Activated CD4-positive, alpha-beta T cell treated with anti-CD3 and anti-CD28 coated beads, Interleukin-2, amount 50 U/mL, for 16 hours (primary cell): ENCODE measurements at regions not wholly inside any gene's neighbourhood (a gene's known extent, or its start where the extent isn't known, plus 50 kb on each side); places are given as distances from the start of the nearest gene placed in this dataset.

Source experiments
- DNase-seq: peaks from one replicate; pipeline ENCODE4 v3.0.0-alpha.2; 2020

DNA sequence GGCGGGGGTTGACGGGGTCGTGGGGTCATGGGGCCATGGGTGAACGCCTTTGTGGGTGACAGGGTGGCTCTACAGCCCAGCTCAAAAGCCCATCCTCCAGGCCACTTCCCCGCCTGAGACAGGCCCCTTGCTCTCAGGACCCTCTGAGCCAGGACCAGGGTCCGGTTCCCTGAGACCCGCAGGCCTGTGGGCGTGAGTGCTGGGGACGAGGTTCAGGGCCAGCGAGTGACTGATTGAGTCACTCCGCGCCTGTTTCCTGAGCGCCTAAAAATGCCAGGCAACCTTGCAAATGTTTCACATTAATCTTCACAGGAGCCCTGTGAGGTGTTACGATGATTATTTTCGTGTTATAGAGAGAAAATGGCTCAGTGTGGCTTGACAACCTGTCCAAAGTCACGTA, 97.8 kb downstream of the ZNF674 start:
- no peak for DNase-seq

DNA sequence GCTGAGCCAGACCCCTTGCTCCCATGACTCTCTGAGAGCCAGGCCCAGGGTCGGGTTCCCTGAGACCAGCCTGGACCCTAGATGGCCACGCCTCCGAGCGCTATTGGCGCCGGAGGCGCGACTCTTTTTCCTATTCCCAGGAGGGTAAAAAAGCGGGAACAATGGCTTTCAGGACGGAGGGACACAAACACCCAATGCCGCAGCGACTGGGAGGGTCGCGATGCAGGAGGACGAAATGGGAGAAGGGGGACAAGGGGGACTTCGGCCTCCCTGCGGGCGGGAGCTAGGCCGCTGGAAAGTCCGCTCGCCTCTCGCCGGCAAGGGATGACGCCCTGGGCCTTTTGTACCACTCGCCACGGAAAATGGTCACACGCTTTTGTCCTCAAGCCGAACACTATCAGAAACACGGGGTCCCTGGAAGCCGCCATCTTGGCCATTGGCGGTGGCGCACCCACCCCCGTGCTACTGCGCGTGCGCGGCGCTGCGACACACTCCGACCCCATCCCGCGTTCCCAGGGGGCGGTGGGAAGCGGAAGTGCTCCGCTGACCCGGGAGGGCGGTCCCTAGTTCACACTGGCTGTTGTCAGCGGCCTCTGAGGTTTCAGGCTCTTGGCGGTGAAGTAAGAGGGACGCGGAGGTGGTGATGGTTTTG, 98.4 kb downstream of the ZNF674 start:
- DNase-seq, result peak; percentile 88

DNA sequence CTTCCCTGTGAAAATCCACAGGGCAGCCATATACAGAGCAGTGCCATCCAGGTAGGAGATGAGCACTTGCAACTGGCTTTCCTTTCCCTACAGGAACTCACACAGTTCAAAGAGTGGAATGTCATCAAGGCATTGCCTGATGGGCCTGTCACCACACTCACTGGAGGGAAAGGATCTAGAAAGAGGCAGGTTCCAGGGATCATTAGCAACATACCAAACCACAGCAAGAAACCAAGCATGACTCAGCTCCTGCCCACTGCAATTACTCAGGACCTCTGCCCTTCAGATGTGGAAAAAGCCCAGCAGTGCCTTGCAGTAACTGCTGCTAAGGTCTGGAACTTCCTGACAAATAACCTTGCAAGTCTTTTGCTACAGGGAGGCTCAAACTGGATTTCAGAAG, 101.2 kb downstream of the ZNF674 start:
- DNase-seq, result peak; percentile 4

DNA sequence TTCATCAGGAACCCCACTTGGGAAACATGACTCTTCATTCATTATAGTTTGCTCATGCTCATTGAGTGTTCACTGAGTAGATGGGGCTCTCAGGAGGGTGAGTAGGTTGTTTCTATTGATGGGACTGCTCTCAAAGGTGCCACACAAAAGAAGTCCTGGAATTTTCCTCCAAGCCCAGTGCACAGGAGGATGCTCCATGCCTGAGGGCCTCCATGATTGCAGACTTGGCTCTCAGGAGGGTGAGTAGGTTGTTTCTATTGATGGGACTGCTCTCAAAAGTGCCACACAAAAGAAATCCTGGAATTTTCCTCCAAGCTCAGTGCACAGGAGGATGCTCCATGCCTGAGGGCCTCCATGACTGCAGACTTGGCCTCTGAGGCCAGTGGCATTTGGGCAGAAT, 108.5 kb downstream of the ZNF674 start:
- no peak for DNase-seq

DNA sequence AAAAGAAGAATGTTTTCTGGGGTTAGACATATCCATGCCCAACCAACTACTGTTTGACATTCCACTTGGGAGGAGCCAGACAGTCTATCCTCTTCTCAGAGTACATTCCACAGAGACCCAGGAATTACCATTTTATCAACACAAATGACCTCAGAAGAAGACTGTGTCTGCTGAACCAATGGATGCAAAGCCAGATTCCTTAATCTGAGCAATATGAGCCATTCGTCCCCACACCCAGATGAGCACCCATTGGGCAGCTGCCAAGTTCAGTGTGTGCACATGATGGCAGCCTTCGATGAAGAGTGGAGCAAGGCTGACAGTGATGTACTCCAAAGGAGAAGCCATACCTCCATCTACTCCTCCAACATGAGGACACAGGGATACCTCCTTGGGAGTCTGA, 111.3 kb downstream of the ZNF674 start:
- DNase-seq, result no peak

DNA sequence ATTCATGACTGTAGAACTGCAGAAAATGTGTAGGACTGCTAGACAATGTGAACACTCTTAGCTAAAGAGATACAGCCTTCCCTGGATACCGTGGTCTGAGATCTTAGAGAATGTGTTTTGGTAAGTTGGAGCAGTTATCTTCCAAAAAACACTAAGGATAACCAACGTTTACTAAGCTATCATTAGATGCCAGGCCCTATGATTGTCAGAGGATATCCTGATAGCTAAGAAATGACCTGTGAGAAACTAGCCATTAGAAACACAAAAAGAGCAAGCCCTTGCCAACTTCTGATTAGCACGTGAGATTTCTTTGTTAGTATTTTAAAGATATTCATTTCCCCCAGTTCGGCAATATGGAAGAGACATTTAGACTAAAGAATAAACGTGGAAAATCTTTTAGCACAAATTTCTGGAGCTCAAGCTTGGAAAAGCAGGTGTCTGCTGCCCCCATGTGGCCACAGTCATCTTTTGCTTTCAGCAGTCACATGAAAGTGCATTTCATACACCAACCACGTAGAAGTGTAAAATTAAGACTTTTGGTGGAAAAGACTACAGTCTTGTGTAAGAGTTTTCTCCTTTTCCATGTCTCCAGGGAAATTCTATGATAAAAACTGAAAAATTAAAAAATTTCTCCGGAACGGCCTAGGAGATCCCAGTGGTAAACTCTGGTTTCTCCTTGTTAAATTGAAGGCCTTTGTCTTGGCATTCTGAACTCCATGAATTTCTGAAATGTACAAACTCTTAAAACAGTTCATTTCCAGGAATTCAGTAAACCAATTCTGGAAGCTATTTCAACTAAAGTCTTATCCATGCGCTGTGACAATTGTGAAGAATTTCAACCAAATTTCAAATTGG, 136.4 kb downstream of the ZNF674 start:
- peak; percentile 57 for DNase-seq

DNA sequence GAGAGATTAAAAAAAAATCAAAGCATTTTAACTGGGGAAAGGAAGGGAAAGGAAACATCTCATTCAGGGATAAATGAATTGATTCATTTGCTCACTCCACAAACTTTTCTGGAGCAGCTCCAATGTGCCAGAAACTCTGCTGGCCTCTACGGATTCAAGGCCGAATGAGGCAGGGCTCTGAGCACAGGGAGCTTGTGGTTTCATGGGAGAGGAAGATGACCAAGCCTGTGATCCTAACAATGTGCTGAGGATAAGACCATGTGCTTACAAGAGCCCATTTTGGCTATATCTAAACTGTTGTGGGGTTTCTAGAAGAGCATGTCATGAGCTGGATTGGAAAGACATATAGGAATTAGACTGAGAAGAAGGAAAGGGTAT, 137.5 kb downstream of the ZNF674 start:
- no peak for DNase-seq

DNA sequence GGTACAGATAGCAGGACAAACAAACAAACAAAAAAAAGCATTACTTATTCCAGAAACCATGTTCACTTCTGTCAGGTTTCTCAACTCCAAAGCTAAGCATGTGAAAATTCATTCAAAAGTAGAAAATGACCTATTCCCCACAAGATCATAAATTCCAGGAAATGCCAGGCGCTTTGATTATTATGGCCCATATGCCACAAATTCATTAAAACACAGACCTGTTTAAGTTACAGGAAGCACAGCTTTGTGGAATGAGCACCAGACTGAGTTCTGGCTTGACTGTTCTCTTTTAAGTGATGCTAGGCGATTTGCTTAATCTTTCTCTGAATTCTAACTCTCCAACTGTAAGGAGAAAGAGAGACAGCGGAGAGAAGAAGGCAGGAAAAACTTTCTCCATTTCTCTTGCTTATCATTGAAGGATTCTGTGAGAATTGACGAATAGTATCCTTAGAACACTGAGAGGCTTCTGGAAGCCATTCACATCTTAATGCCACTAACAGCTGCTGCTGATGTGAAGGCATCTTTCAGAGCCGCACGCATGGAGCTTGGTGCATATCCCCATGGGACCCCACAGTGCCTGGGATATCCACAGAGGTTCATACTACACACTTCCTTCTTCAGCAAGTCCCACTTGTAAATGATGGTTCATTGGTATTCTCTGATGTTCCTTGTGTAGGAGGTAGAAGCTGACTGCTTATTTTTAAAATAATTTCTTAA, 138.0 kb downstream of the ZNF674 start:
- no peak for DNase-seq

DNA sequence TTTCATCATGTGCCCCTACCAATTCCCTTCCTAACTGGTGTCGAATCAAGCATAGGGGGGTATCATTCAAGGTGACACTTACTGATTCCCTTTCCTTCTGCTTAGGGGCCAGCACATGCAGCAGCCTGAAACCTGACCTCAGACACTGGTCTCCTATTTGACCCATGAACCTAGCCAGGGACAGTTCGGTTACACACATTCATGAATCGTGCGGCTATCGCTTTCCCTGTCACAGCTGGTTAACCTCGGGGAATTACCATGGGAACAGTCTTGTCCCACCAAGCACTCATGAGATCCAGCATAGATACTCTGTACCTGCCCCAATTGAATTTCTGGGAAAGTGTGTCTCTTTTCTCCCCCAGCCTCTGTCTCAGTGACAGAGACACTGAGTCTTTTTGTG, 140.4 kb downstream of the ZNF674 start:
- DNase-seq, result no peak

DNA sequence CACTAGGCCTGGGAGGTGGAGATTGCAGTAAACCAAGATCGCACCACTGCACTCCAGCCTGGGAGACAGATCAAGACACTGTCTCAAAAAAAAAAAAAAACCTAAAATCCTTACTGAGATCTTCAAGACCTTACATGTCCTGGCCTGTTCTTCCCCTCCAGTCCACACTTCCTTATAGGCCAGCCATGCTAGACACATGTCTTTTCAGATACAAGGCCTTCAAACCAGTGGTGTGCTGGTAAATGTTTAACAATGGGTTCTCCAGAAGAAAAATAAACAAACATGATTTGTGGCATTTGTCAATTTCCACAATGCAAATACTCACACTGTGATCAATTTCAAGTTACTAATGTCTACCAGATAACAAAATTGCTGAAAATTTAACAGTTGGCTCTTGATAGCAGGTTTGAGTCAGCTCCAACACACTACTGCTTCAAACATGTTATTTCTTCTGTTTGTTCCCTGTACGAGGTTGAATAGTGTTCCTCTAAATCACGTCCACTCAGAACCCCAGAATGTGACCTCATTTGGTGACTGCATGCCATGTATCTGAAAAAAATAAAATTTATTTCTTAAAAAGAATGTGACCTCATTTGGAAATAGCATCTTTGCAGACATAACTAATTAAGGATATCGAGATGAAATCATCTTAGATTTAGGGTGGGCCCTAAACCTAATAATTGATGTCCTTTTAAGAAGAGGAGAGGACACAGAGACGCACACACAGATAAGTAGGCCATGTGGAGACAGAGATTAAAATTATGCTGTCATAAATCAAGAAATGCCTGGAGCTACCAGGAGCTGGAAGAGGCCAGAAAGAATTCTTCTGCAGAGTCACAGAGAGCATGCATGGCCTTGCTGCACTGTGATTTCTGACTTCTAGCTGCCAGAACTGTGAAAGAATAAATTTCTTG, 144.4 kb downstream of the ZNF674 start:
- no peak for DNase-seq

DNA sequence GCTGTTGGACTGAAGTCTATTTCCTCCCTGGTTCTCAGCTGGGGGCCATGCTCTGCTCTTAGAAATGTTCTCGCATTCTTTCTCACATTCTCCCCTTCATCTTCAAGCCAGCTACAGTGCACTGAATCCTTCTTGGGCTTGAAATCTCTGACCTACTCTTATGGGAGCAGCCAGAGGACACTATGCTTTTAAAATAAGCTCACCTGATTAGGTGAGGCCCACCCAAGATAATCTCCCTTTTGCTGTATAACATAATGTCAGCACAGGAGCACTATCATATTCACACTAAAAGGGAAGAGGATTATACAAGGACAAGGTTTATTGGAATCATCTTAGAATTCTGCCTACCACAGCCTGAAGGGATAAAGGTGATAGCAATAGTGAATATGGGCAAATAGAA, 146.3 kb downstream of the ZNF674 start:
- DNase-seq, result no peak

DNA sequence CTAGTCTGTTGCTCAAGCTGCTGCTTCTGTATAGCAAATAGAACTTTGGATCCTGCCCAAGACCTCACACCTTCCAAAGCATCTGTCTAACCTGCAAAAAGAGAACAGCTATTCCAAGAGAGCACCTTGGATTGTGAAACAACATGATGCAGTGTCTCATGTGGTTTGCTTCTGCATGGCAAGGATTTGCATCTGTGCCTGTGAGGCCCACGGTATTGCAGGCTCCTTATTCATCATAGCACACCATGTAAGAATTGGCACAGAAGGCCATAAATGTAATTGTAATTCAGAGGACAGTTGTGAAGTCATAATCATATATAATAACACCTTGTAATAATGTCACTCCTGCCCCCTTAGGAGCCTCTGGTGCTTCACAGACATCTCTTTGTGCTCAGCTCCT, 147.1 kb downstream of the ZNF674 start:
- no peak for DNase-seq

DNA sequence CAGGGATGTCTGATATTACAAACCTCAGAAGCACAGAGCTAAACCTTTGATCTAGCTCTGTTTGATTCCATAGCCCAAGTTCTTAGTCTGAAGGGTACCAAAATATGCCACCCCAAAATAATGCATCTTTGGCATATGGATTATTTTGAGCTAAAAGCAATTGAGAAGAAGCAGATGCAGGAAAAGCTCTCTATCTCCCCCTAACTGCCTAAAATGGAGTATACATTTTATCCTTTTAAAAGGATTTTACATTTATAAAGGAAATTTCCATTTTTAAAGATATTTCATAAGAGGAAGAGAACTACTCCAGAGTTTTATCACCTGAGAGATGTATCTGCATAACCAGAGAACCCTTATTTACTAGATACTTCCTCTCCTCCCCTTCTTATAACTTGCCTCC, 158.7 kb downstream of the ZNF674 start:
- DNase-seq, result no peak

DNA sequence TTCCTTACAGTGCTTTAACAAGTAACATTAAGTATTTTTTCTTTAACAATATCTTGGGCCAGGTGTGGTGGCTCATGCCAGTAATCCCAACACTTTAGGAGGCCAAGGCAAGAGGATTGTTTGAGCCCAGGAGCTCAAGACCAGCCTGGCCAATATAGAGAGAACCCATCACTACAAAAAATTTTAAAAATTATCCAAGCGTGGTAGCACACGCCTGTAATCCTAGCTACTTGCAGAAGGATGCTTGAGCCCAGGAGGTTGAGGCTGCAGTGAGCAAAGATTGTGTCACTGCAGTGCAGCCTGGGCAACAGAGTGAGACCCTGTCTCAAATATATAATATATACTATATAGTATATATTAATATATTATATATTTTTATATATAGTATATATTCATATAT, 162.2 kb downstream of the ZNF674 start:
- no peak for DNase-seq

DNA sequence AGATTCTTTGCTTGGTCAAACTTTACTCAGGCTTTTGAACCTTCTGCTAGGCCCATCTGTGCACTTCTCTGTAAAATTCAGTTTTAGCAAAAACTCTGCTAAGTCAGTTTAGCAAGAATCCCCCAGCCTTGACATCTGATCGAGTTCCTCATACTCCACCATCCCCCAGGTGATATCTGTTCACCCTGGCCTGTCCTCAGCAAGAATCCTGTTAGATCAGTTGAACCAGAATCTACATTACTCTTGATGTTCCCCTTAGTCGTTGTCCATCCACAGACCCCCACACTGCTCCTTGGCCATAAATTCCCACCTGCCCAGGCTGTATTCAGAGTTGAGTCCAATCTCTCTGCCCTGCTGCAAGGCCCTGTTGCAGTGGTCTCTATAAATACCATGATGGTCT, 162.6 kb downstream of the ZNF674 start:
- no peak for DNase-seq

DNA sequence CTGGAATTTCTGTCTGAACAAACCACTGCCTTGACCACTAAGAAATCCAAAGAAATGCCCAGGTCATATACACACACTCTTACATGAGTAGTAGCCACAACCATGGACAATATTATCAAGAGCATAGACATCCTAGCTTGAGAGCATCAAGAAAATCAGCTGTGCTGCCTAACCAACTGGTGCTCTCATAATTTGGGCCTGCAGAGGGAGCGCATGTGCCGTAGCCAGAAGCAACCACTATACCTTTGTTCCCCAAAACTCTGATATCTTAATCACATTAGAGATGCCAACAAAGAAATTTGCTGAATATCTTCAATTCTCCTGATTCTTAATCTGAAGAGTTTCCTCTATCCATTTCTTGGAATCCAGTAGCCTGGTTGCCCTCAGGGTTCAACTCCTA, 163.6 kb downstream of the ZNF674 start:
- peak; percentile 27 for DNase-seq

DNA sequence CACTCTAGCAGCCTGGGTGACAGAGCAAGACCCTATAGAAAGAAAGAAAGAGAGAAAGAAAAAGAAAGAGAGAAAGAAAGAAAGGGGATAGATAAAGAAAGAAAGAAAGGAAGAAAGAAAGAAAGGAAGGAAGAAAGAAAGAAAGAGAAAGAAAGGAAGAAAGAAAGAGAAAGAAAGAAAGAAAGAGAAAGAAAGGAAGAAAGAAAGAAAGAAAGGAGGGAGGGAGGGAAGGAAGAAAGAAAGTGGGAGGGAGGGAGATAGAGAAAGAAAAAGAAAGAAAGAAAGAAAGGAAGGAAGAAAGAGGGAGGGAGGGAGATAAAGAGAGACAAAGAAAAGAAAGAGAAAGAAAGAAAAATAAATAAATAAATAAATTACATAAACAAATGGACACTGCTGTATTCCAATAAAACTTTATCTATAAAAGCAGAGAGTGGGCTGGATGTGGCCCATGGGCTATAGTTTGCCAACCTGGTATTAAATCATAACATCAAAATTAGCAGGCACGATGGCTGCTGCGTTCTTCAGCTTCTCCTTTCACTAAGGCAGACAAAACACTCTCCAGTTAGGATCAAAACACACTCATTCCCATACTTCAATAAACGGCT, 165.0 kb downstream of the ZNF674 start:
- no peak for DNase-seq

DNA sequence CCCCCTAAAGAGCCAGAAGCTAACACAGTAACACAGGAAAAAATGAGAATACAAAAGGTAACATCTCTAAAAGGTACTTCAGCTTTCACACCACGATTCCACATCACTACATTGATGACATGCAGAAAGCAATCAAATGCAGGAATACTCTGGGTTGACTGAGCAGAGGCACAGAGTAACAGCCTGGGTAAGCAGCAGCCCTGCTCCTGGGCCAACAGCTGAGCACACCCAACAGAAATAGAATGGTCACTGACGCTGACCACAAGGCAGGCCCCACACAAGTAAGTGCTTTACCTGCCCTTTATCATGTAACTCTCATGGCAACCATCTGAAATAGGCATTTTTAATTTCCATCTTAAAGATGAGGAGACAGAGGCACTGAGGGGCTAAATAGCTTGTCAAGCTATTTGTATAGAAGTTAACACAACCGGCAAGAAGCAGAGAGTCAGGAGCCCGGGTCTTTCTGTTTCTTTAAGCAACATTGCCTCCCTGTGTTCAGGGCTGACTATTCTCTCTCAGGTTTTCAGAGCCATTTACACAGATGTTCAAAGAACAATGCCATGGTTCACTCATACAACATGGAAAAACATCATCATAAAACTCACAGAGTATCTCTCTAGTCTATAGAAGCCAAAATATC, 168.9 kb downstream of the ZNF674 start:
- peak; percentile 48 for DNase-seq

DNA sequence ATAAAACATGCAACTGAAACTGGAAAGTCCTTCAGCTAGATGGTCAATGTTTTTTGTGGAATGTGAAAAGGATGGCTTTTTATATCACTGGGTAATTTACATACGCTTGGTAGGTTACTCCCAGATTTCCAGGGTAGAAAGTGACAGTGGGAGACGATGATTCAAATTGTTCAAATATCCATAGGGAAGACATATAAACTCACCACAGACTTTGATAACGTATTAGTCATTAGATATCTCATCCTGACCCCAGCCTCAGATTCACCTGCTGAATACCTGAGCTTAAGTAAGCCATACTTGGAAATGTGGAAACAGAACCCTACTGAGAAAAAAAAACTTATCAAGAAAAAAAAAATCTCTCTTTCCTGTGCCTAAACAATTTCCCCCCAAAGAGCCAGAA, 169.4 kb downstream of the ZNF674 start:
- no peak for DNase-seq

DNA sequence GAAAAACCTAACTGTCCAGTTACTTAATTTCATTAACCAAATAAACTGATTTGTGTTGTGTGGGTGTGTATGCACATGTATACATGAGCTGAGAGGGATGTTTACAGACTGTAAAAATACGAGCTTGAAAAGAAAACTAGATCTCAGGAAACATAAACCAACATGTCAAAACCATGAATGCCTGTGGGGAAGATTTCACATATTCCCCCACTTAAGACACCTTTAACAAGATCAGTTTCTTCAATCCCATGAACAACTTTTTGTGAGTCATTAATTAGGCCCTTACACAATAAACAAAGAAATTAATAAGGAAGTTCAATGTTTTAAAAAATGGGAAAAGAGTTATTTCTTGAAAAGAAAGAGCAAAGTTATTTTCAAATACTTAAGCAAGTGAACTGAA, 170.8 kb downstream of the ZNF674 start:
- DNase-seq, result no peak

DNA sequence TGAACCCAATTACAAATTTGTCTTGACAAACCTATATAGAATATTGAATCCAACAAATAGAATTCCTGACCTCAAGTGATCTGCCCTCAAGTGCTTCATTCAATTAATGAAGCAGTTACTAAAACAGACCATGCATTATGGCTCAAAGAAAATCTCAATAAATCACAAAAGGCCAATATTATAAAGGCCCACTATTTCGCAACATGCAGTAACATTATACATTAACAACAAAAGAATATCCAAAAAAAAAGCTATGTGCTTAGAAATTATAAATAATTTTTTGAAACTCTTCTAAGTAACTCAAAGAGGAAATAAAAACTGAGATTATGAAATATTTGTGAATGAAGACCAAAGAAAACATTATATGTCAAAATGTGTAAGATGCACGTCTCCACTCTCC, 177.7 kb downstream of the ZNF674 start:
- DNase-seq, result no peak
